Stimulated activated naive CD4-positive, alpha-beta T cell treated with Interleukin-2 at 50 U/mL for 16 hours (primary cell): ENCODE measurements at regions not wholly inside any gene's neighbourhood (a gene's known extent, or its start where the extent isn't known, plus 50 kb on each side); places are given as distances from the start of the nearest gene placed in this dataset.

Source experiments
- DNase-seq: peaks from one replicate; lab custom pipeline; 2025; lab: John Stamatoyannopoulos, UW

DNA sequence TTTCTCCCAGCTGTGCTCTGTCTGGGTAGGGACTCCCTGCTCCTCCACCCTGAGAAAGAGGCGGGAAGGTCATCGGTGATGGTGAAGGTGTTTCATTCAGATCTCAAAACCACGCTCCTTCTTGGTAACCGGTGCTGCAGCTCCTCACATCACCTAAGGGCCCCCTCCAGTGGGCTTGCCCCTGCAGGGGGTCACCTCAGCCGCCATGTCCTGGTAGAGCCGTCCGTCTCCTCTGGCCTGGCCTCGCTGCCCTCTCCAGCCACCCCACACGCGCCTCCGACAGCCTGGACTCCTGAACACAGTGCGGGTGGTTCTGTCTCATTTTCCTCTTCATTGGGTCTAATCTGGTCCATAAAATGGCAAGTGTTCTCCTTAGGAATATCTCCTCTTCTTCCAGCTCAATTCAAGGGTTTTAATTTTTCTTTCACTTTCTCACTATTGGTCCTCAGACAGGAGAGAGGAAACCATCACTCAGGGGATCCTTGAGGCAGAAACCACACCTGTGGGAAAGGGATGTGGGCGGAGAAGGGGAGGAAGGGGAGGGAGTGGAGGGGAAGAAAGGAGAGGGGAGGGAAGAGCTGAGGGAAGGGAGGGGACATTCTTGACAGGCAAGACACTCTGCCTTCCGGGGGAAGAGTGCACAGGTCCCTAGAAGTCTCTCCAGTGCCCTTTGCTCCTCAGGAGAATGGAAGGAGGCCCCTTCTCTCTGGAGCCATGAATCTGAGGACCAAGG, 1338.4 kb downstream of the TBC1D22A start:
- DNase-seq, result no peak

DNA sequence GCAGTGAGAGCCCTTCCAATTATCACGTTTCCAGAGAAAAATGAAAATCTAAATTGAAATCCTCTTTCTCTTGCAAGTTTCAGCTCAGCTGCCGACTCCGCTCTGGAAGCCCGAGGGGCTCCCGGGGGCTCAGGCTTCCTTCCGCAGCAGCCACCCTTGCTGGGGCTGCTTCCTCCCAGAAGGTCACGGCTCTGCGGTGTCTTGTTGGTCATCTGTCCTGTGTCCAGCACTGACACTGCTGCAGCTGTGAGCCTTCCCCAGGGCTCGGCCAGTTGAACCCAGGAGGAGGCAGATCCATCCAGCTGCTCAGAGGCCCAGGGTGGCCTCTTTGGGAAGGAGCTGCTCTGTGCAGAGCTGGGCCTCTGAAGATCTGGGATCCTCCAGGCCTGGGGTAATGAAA, 1337.2 kb downstream of the TBC1D22A start:
- no peak for DNase-seq

DNA sequence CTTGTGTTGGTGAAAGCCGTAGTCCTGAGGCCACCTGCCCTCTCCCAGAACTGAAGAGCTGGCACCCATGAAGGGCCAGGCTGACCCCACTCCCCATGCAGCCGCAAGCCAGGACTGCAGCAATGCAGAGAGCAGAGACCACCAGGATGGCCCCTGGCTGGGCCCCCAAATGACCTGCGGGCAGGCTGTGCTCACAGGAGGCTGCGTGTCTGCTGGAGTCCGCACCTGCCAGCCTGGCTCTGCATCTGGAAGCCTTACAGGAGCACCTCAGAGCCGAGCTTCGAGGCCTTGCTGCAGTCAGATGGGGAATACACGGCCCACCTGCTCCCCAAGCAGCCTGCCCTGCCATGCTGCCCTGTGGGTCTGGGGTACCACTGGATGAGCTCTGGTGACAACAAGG, 1336.8 kb downstream of the TBC1D22A start:
- DNase-seq, result no peak

DNA sequence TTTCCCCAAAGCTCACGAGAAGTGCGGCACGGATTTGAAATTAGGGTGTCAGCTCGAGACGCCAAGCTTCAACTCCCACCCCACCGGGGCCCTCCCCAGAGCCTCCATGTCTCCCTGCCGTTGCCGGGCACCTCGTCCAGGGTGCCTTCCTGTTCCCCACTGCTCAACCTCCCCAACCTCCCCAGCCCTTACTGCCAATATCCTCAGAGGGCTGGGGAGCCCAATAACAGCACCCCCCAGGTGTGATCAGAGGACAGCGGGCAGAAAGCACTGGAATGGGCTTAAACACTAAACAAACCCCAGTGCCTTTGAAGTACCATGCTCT, 1336.4 kb downstream of the TBC1D22A start:
- DNase-seq, result no peak

DNA sequence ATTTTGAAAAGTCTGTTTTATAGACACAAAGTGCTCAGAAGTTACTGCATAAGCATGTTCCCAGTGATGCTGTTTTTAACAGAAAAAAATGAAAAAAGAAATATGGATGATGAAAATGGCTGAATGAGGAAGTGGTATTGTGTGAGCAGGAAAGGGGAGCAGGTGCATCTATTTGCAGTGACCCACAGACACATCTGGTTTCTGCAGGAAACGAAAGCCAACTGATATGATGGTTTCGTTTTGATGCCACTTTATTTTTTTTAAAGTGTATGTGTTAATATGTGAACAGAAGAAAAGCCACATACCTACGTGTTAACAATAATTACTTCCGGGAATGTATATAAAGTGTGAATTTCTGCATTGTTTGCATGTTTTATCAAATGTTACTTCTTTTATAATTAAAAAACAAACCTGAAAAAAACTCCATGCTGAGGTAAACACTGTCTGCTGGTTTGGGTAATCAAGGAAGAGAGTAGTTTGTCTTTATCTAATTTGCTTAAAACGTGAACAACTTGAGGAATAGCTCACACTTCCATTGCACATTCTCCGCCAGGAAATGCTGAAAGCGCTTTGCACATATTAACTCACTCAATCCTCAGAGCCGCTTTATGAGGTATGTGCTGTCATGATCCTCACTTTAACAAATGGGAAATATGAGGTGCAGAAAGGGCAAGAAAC, 1335.9 kb downstream of the TBC1D22A start:
- DNase-seq, result no peak

DNA sequence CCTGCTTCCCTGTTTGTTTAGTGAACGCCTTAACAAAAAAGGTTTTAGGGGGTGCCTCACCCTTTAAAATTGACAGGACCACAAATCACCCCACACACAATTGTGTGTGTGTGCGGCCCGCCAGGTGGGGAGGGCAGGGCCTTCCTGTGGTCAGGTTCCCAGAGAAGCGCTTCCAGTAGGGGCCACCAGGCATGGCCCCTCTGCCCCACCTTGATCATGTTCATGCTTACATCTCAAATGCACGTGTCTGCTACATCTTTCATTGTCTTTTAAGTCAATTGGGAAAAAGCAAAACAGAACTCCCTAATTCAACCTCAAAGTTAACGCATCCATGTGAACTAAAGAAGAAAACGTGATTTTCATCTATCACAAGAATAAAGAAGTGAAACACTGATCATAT, 1335.3 kb downstream of the TBC1D22A start:
- DNase-seq, result no peak

DNA sequence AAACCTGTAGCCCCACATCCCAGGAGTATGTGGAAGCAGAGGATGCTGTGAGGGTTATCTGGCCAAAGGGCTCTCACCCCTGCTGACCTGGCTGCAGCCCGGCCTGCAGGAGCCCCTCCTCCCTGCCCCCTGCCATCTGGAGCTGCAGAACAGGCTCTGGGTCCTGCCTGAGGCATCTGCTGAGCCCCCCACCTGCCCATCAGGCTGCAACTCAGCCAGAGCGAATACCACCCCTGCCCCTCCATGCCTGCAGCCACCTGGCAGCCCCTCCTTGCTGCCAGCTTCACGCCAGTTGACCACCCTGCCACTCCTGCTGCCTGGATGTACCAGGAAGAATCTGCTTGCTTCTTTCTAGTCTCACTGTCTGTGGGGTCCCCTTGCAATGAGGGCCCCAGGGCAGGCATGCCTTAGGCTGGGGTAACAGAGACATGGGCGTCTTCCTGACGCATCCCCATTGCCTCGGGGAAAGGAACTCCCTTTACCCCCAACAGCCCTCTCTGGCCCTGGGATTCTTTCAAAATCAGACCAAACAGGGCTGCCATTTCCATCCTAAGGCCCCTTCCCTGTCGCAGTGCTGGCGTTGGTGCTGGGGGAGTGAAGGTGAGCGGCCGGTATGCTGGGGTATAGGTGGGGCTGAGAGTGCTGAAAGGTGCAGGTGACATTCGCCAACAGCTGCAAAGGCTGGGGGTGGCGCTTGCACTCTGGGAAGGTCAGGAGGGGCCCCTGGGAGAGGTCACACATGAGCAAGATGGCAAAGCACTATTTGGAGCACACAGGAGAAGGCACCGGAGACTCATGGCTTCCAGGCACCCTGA, 1334.6 kb downstream of the TBC1D22A start:
- DNase-seq, result no peak

DNA sequence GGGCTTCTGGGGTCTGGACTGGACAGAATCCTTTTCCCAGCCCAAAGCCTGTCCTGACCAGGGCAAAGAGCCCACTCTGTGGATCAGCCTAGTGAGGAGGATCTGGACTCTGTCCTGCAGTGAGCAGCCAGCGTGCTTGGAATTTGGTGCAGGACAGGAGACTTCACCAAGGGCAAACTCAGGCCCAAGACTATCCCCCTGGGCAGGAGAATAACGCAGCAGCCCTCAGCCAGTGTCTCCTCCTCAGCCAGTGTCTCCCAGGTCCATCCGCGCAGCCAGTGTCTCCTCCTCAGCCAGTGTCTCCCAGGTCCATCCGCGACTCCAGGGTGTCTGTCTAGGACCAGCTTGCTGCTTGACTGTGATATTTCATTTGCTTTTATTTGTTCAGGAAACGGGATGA, 1334.0 kb downstream of the TBC1D22A start:
- DNase-seq, result no peak

DNA sequence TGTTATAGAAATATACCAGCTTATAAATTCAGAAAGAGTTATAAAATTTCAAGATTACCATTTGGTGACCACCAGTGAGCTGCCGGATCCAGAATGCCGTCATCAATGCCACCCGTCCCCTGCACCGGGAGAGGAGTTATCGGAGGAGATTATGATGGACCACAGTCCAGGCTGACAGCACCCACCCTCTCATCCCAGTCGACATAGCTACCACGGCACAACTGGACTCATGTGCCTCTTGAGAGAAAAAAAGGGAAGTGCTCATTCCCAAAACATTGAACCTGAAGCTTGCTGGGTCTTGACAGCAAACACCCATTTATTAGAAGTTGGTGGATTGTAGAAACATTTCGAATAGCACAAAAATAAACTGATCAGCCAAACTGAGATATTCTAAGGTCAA, 1331.5 kb downstream of the TBC1D22A start:
- no peak for DNase-seq

DNA sequence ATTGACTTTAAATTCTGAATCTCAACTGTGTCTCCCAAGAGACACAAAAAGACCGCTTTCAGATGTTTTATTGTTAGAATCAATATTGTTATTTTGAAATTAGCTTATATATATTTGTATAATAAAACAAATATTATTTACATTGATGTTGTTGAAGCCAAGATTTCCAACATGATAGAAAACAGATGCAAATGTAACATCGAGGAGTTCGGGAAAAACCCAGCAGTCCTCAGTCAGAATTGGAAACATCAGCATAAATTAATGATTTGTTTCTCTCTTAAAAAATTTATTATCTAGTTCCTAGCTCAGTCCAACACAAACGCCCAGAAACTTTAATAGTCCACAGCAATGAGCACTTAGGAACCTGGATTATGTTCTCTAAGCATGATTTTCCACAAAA, 1330.4 kb downstream of the TBC1D22A start:
- no peak for DNase-seq

DNA sequence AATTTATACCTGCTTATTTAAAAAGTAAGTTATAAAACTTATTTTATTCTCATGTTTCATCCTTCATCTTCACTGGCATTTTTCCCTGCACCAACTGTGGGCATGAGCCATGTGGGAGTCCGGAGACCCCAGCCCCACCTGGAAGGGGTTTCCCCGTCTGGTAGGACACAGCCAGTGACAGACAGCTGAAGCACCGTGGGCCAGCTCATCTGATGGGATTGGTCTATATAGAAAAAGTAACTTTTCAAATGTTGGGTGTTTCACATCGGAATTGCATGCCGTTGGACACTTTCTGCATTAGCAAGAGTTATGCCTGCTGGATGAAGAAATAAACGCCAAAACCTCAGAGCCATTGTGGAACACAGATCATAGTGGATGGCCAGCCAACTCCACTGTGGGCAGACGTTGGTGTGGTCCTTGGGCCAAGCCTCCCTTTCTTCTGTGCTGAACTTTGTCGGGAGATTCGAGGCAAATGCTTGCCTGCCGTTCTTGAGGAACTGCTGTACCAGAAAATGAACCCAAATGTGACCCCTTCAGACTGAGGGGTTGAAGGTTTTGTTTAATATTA, 1329.3 kb downstream of the TBC1D22A start:
- DNase-seq, result no peak

DNA sequence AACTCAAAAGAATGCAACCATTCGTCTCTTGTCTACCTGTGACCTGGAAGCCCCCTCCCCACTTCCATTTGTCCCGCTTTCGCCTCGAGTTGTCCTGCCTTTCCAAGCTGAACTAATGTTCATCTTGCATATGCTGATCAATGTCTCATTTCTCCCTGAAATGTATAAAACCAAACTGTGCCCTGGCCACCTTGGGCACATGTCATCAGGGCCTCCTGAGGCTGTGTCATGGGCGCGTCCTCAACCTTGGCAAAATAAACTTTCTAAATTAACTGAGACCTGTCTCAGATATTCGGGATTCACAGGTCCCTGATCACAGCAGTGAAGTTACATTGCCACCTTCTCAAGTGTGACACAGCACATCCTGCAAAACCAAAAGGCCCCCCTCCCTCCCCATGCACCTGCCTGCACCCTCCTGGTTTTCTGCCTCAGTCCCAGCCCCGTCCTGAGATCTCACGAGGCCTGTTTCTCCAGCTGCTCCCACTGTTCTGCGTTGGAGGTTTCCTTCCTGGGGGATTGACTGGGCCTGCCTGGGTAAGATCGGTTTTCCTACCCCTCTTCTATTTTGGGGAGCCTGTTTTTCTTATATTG, 1328.7 kb downstream of the TBC1D22A start:
- no peak for DNase-seq

DNA sequence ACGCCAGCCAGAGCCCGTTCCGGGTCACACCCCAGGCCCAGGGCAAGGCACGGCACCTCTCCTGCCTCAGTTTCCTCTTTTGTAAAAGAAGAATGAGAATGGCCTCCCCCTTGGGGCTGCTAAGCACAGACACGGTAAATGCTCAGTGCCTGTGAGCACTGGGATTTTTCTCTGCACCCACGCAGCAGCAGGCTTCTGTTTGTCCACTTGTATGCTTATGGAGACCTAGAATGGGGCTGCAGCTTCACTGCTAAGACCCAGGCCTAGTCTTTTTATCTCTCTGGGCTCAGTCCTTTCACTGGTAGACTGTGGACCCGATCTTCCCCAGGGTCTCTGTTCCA, 1327.9 kb downstream of the TBC1D22A start:
- no peak for DNase-seq

DNA sequence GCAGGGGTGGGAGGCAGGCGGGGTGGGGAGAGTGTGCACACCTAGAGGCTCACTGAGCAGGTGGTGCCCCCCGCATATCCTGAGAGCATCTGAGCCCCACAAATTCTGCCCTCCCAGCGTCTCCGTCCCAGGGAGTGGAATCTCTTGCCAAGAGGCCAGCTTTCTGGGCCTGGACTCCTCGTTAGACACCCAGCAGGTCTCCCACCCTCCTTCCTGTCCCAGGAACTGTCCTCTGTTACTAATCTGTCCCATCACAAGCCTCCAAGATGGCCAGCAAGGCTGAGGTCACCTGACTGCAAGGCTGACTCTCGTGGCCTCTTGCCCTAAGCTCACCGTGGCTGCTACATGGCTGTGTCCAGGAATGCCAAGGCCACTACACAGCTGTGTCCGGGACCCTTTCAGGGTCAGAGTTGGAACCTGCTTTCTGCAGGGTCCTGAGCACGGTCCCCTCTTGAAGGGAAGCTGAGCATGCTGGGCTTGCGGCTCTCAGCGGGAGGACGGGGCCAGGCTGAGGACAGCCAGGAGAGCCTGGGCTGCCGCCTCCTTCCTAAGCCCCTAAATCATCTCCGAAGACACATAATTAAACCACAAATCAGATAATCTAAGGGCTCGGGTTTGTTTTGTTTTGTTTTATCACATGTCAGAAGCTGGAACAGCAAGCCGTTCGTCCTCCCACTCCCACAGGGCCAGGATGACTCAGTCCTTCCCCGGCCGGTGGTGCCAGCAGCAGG, 1327.3 kb downstream of the TBC1D22A start:
- DNase-seq, result no peak

DNA sequence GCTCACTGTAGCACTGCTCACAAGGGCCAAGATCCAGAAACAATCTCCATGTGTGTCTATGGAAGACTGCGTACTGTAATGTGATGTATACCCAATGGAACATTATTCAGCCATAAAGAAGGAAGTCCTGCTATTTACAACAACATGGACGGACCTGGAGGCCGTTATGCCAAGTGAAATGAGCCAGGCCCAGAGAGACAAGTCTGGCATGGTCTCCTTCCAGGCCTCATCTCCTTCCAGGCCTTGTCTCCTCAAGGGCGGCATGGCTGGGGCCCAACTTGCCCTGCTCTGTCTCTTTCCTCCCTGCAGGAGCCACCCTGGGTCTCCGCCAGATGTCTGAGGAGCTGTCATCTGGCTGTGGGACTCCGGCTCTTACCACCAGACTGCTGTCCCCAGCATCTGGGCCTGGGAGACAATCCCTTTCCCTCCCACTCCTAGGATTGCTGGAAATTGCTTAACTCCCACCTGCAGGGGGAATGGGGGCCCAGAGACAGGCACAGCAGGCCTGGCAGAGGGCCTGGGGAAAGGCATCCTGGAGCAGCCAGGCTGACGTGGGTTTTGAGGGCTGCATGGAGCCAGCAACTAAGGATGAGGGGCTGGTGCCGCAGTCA, 1326.6 kb downstream of the TBC1D22A start:
- DNase-seq, result no peak

DNA sequence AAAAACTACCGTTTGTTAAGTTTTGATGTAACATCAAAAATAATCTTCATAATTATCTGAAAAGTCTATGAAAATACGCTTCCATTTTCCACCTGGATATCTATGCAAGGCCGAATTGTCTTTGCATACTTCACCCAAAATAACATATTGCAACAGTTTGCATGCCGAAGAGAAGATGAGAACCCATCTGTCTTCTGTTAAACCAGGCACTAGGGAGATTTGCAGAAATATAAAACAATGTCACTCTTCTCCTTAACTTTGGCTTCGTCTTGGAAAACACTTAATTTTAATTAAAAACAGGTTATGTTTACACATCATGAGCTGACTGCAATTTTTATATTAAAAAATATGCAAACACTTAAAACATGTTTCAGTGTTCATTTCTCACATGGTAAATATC, 1325.8 kb downstream of the TBC1D22A start:
- no peak for DNase-seq

DNA sequence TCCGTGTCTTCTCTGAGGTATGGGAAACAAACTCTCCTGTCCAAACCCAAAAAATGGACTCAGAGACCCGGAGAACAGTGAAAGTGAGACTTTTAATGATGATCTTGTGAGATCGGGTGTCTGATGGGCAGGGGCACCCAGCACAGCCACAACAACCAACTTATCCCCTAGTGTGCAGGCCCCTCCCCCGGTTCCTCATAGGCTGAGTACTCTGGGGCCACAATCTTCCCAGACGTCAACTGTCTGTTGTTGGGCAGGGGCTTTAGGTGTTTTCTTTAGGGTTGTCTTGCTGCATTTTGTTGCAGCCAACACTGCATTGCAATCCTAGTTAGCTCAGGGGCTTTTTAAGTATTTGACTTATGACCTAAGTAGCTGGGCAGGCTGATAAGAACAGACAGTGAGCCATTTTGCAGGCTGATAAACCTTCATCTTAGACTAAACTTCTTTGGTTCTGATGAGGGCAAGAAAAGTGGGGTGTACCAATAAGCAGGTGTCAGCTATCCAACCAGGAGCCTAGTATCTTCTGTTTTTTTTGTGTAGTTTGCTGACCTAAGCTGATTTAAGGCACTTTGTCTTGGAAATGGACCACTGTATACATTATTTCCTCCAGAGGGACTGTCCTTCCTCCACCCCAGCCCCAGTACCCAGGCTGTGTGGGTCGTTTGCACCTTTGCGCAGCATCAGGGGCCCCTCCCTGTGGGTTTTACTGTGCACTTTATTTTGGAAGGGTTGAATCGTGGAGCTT, 1323.6 kb downstream of the TBC1D22A start:
- no peak for DNase-seq

DNA sequence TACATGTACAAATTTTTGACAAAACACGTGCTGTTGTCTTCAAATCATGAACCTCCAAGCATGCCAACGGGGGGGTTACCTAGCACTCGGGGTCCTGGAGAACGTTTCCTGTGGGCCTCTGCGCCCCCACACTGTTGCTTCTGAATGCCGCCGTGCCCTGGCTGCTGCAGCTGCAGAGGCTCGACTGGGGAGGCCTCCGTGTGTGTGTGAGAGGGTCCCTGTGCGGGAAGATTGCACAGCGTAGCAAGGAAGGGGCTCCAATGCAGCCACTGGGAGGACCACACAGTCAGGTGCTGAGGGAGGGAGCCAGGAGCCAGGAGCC, 1322.2 kb downstream of the TBC1D22A start:
- no peak for DNase-seq

DNA sequence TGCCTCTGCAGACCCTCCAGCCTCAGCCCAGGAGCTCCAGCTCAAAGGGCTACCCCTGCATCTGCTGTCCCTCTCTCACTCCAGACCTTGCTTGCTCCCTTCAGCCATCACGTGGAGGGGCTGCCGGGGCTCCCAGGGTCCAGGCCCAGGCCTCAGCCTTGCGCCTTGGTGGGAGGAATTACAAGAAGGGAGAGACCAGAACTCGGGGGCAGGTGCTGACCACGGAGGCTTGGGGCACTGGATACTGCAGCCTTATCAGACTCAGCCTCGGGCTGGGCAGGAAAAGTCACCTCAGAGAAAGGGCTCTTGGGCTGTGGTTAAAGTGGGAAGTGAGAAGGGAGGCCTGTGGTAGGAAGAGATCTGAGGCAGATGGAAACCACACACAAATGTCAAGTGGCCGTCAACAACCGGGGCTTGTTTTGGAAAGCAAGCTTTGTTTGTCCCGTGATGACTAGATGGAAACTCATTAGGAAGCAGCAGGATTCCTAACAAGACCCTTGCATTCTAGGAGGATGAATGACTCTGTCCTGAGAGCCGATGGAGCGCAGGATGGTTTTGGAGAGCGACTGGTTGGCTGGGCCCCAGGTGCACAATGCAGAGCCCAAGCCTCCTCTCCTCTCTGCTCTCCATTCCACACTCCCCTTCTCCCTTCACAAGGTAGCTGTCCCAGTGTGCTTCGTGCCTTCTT, 1321.7 kb downstream of the TBC1D22A start:
- DNase-seq, result no peak

DNA sequence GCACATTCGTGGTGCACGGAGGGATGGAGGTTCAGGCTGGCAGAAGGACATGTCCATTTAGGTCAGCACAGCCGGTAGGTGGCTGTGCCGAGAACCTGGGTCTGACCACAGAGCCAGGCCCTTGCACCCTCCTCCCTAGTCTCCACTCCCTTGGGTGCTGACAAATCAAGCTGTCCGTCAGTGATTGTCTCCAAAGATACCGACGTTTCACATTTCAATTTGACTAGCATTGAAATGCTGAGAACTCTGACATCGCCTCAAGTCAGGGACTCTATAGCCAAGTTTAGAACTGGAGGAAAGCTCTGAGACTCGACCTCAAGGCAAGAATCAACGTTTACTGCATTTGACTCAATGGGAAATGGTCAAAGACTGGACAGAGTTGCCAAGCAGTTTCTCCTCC, 1321.1 kb downstream of the TBC1D22A start:
- DNase-seq, result no peak
